ENCODE measurements at regions not wholly inside any gene's neighbourhood (a gene's known extent, or its start where the extent isn't known, plus 50 kb on each side); places are given as distances from the start of the nearest gene placed in this dataset.

DNA sequence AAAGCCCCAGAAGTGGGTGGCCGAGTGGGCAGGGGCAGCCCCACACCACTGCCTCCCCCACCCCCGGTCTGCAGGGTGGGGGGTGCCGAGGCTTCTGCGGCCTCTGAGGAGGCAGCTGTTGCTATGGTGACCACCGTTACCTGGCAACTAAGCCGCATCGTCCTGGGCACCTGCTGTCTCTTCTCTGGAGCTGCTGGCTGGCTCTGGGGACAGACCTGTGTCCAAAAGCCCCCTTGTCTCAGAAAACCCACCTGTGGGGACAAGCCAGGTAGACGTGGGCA, 79.9 kb upstream of the PRR5 start:
- TF ChIP-seq, protein P1, sequence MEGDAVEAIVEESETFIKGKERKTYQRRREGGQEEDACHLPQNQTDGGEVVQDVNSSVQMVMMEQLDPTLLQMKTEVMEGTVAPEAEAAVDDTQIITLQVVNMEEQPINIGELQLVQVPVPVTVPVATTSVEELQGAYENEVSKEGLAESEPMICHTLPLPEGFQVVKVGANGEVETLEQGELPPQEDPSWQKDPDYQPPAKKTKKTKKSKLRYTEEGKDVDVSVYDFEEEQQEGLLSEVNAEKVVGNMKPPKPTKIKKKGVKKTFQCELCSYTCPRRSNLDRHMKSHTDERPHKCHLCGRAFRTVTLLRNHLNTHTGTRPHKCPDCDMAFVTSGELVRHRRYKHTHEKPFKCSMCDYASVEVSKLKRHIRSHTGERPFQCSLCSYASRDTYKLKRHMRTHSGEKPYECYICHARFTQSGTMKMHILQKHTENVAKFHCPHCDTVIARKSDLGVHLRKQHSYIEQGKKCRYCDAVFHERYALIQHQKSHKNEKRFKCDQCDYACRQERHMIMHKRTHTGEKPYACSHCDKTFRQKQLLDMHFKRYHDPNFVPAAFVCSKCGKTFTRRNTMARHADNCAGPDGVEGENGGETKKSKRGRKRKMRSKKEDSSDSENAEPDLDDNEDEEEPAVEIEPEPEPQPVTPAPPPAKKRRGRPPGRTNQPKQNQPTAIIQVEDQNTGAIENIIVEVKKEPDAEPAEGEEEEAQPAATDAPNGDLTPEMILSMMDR (conservative IDR thresholded peaks at IDR 0.05; ENCODE audit: low read length), result no peak
- TF ChIP-seq EZH2phosphoT487 (IDR thresholded peaks at IDR 0.05; ENCODE audit: borderline replicate concordance), result no peak

Data from Loucy (cell line).